HG03097 (cell line): ENCODE measurements at regions not wholly inside any gene's neighbourhood (a gene's known extent, or its start where the extent isn't known, plus 50 kb on each side); places are given as distances from the start of the nearest gene placed in this dataset.
"Not testable (repeated sequence)": the region's sequence is repeated elsewhere in the genome, so short reads cannot be mapped to it uniquely, and the experiment has no call there.

ENCODE experiments used
- ATAC-seq: cut with Tn5 transposase; IDR thresholded peaks from one replicate; pipeline ENCODE4 v1.9.1; 2021; ENCODE audit not compliant: unreplicated experiment, low FRiP score

DNA sequence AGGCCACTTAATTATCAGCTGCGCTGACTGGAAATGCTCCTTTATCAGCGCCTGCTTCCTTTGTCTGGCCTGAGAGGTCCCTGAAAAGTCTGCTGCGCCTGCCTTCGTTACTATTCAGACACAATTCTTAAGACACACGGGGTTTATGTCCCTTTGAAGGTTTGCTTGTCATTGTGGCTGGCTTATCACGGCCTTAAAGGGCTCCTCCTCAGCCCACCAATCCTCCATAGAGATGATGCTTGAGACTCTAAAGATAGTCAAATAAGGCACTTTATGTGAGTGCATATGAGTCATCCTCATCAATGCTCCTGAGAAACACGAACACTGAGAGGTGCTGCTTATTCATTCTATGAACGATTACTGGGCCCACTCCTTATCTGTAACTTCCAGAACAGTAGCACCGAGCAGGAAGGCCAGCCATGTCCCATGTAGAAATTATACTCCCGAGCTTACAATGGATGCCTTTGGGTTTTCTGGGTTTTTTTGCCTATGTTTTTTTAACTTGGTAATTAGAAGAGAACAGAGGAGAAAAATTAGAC, 1268.2 kb upstream of the TMEM132C start:
- no peak for ATAC-seq

DNA sequence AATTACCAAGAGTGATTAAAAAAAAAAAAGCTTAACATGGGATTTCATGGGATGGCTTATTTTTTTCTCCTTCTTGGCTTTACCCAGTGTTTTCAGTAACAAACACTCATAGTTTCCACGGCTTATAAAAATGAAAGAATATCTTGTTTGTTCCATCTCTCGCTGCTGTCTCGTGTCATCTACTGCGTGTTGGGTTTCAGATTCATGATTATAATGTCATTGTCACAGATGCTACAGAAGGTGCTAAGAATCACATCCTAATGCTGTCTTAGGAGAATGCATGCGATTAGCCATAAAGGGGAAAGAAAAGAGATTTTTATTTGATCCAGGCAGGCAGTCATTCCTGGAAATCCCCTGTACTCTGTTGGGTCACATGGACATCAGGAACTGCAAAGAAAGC, 1267.6 kb upstream of the TMEM132C start:
- ATAC-seq: no peak

DNA sequence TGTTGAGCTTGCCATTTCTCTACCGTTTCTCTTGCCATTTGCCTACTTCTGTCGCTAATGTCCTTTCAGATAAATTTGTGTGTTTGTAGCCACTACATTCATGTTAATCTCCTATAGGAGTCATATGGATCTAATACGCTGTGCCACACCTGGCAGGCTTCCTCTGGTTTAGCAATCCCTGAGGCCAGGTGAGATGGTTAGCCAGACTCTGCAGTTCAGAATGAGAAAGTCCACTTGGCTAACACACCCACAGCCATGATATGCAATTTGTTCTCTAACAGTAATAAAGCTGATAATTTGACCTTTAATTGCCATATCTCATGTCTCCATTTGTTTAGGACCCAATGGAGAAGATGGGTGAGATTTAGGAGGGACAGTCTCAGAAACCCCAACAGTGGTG, 1261.6 kb upstream of the TMEM132C start:
- ATAC-seq: no peak

DNA sequence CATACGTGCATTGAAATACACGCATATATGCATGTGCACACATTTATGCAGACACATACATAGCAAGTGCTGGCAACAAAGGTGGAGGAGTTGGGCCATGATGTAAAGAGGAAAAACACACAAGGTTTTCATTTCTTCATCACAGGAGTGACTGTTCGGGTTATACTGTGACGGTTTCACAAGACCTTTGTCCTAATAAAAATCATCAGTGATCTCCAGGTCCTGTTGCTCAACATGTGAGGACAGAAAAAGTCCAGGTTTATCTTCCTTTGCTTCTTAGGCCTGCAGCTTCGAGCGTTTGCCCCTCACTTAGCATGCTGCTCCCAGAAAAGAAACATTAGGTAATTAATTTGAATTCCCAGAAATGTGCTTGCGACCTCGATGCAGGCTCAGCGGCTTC, 1260.0 kb upstream of the TMEM132C start:
- no peak for ATAC-seq

DNA sequence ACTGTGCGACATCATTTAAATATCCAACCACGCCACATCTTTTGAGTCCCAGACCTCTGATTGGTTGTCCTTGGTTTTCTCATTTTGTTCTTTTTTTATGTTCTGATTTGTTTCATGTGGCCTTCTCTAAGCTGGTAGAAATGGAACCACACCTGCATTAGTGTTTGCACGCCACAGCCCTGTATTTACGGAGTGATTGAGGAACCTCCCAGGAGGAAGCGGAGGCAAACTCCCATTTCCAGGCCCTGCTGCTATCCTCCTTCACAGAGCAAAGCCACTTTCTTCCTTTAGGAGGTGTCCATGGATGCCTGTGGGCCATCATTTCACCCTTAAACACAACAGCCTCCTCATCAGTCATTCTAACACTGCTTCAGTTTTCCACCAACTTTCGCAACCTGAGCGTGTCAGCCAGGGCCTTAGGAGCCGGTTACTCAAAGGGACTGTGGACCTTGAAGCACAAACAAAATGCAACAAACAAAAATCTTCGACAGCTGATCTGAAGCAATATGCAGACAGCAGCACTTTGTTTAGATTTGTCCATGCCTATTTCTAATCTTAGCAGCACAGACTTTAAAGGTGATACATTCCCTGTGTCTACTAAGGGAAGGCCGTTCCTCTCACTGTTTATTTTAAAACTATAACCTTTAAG, 1258.1 kb upstream of the TMEM132C start:
- no peak for ATAC-seq

DNA sequence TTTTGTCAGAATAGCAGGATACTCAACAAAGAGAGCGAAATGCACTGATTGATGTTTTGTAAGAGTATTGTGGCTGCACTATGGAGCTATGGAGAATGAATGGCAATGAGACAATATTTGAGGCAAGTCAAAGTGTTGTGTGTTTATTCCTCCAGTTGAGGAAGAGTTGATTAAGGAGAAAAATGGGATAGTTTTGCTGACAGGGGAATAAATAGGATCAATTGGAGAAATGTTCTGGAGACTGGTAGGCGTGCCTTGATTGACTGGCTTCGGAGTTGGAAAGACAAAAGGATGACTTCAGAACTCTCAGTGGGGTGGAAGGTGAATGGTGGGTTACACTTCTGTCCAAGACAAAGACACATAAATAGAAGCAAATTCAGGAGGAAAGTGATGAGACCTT, 1254.9 kb upstream of the TMEM132C start:
- no peak for ATAC-seq

DNA sequence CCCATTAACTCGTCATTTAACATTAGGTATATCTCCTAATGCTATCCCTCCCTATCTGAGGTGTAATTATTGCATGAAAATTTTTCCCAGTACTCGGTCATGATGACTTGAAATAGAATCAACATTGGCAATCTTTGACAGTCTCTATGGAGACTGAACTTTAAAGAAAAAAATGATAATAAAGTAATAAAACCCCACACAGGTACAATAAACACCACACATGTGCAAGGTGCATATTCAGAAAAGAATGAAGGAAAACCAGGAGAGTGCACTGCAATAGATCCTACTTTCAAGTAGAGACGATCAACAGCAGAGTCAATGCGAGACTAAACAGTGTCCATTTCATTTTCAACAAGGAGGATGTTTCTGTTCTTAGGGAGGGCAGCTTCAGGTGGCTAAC, 1253.8 kb upstream of the TMEM132C start:
- no peak for ATAC-seq

DNA sequence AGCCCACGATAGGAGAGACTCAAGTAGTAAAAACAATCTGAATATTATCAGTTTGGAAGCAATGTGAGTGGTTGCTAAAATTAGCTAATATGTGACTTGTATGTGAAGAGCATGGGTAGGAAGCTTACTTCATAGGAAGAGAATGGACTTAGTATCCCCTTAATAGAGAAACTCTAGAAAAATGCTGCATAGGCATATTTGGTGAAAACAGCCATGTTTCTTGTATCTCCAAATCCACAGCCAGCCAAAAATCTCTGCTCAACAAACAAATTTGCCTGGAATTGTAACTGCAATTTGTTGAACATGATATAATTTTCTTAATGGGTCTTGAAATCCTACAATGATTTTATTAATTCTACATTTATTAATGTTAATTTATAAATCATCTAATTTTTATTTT, 1252.9 kb upstream of the TMEM132C start:
- no peak for ATAC-seq

DNA sequence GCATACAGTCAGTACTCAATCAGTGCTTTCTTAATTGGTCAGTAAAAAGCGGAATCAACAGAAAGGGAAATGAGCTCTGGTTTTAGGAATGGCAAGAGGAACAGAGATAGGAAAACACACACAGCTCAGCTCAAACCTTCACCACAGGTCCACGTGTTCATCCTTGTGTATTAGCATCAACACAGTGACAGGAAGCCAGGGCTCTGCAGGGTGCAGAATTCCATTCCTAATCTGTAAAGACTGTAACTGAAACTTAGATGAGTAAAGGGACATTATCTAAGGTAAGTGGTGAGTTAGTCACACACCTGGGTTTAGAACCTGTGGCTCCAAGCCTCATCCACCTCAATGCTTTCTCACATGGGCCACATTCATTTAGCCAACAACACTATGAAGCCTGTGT, 1242.2 kb upstream of the TMEM132C start:
- no peak for ATAC-seq

DNA sequence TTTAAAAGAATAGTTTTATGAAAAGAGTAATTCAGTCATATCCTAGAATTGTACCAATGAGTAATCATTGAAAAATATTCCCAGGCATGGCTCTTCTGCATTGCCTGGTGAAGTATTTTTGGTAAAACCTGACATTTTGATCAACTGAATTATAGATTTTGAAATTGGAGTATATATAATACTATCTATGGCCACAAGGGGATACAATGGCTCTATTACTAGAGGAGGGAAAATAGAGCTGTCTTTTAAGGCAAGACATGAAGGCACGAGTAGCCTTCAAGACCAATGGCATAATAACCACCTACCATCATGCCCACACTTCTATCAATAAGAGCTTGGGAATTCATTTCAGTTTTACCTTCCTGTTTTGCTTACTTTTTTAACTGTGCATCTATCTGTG, 1241.4 kb upstream of the TMEM132C start:
- no peak for ATAC-seq

DNA sequence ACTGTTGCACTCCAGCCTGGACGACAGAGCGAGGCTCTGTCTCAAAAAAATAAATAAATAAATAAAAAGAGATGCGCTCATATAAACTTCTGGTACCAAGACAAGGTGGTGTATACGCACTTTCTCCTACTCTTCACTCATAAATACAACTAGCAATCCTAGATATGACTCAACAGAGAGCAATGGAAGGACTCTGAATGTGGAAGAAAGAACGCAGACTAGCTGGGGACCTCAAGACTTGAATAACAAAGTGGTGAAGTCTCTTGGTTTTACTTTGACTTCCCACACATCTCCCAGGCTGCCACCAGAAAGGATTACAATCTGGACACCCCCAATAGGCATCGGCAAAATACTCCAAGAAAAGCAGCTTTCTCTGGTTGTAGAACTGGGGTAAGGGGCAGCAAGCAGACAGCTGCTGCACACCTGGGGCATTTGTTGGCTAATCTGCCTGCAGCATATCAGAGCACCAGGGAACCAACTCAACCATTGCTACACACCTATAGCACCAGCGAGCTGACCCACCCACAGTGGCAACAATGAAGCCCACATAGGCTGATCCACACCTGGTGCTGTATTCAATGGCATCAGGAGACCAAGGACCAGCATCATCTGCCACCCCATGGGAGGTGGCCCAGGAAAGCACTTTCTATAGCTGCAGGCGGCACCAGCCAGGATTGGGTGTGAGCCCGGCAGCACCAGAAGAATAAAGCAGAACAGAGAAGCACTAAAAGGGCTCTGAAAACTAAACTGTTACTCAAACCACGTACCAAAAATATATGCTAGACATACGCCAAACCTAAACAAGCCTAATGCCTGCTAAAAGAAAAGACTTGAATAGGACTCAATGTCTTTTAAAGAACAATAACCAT, 1231.7 kb upstream of the TMEM132C start:
- ATAC-seq: no peak

DNA sequence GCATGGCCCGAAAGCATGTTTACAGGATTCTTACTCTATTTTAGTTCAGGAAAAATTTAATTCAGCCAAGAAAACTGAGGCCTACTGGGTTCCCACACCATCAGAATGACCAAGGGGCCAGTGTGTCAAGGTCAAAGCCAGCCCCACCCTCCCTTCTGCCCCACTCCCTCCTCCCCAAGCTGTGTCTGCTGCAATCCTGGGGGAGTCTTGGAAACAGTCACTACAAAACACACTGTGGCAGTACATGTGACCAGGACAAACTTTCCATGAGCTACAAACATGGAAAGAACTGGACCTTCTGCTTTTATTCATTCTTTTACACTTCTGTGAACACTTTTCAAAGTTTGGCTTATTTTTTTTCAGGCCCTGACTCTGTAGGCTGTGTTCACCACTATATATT, 1228.8 kb upstream of the TMEM132C start:
- ATAC-seq: no peak

DNA sequence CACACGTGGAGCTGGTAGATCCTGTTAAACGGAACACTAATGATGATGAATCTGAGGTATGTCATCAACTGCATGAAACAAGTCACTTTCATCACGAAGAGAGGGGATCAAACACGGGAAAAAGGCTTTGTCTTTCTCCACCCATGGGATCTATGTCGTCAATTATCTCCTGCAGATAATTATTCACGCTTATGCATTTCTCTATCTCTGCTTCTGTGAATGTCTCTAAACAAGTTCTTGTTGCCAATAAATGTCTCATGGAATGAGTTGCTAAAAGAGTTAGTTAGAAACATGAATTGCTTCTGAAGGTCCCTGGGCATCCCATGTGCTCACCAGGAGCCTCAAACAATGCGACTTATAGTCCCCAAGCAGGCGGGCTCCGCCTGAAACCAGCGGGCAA, 1228.2 kb upstream of the TMEM132C start:
- no peak for ATAC-seq

DNA sequence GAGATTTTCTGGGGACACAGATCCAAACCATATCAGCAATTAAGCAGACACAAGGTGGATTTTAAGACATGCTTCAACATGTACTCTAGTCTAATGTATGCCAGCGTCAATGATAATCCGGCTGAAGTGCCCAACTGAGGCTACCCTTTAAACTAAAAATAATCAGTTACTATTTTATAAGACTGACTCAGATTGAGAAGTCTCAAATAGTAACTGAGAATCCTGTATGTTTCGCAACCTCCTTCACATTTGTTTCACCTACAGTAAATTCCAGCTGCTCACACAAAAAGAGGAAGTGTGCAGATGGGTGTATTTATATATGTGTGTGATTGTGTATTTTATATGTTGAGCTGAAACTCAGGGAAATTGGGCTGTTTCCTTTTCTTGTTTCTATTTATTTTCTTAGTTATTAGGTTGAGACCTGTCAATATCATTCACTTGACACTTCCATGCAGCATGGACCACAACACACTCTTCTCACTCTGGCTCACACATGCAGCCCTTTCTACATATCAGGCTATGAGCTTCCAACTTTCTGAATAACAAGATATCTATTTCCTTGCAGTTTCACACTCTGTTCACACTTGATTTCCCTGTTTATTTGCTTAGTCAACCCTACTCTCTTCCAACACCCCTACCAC, 1224.9 kb upstream of the TMEM132C start:
- peak; percentile 96 for ATAC-seq

DNA sequence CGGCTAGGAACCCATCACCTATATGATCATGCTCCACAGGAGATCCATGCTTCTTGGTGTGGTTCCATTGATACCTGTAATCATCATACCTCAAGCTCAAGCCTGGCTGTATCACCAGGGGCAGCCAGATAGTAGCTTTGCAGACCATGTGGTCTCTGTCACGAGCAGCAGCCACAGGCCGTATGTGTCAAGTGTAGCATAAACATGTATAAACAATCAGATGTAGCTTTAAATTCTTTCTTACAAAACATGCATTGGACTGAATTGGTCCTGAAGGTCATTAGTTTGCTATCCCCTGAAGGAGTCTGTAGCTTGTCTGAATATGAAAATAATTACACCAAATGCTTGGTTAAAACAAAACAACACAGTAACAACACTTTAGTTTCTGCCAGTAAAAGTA, 1223.2 kb upstream of the TMEM132C start:
- ATAC-seq: no peak

DNA sequence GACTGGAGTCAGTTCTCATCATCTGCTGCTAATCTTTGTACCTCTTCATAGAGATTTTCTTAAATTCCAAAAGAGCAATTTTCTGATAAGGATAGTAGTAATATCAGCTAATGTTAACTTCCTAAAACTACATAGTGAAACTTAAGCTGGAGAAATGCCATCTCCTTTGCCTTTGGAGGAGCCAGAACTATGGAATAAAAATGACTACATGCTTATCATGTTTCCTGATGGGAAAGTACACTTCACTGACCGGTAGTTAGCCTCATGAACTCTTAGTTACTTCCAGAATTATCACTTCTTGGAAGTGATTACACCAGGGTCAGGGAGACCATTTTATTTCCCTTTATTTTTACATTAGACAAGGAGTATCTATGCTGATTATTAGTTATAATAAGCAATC, 1222.1 kb upstream of the TMEM132C start:
- ATAC-seq: no peak

DNA sequence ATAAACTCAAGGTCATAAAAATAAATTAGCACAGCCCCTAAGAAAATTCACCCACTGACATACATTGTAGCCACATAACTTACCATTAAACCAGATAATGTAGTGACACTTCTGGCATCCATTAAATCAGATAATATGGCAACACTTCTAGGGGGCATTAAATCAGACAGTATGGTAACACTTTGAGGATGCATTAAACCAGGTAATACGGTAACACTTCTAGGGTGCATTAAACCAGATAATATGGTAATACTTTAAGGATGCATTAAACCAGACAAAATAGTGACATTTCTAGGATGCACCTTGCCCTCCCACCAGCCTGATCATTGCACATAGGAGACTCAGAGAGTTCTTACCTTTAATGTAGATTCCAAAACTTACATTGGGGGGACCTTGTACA, 1220.5 kb upstream of the TMEM132C start:
- no peak for ATAC-seq

DNA sequence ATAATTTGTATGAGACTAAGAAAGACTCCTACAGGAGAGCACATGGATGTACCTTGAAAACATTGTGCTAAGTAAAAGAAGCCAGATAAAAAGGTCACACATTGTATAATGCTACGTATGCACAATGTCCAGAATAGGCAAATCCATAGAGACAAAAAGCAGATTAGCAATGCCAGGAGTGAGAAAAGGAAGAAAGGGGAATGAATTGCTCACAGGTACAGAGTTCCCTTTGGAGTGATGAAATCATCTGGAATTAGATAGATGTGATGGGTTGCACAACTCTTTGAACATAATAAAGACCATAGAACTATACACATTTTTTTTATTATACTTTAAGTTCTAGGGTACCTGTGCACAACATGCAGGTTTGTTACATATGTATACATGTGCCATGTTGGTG, 1218.9 kb upstream of the TMEM132C start:
- no peak for ATAC-seq

DNA sequence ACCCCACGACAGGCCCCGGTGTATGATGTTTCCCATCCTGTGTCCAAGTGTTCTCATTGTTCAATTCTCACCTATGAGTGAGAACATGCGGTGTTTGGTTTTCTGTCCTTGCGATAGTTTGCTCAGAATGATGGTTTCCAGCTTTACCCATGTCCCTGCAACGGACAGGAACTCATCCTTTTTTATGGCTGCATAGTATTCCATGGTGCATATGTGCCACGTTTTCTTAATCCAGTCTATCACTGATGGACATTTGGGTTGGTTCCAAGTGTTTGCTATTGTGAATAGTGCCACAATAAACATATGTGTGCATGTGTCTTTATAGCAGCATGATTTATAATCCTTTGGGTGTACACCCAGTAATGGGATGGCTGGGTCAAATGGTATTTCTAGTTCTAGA, 1218.4 kb upstream of the TMEM132C start:
- not testable (repeated sequence) for ATAC-seq

DNA sequence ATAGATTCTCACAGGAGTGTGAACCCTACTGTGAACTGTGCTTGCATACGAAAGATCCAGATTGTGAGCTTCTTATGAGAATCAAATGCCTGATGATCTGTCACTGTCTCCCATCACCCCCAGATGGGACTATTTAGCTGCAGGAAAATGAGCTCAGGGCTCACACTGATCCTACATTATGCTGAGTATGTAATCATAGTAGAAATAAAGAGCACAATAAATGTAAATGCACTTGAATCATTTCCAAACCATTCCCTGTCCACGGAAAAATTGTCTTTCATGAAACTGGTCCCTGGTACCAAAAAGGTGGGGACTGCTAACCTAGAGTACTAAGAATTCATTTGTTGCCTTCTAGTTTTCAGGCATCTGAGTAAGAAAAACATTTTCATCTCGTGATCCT, 1215.8 kb upstream of the TMEM132C start:
- no peak for ATAC-seq

DNA sequence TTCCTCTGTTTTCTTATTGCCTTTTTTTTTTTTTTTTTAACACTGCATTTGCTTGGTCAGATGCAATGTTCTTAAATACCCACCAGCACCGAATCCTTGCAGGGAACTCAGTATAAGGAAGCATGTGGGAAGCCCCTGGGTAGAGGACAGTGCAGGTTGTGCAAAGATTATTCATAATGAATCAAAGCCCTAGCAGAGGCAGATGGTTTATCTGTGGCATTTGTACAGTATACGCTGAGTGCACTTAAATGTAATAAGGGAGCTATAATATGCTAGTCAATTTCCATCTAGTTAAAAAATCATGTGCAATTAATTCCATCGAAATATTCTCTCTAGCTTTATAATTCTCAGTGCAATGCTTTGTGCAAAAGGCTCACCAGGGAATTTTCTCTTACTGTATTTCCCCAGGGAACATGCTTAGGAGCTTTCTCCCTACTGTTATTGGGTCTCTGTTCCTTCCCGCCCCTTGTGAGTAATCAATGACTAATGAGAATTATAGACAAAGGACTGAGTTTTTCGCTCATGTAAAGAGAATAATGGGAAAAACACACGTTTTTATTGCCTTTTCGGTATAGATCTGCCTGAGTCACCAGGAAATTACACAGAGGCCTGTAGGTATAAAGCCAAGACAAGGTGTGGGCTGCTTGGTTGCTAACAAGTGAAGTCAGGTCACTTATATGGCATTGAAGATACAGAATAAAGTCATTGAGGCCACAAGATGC, 1214.3 kb upstream of the TMEM132C start:
- ATAC-seq: no peak
